22Rv1 (cell line): ENCODE measurements at regions not wholly inside any gene's neighbourhood (a gene's known extent, or its start where the extent isn't known, plus 50 kb on each side); places are given as distances from the start of the nearest gene placed in this dataset.

Experiments used
- H3K27ac ChIP-seq: fragments of 450-650 bp; 2 replicates; pipeline ENCODE4 v1.5.1; 2017
- ZFX ChIP-seq: fragments of 450-650 bp; IDR thresholded peaks from 2 replicates; pipeline ENCODE4 v1.6.1; 2017; ENCODE audit warnings: antibody characterized with exemption, borderline replicate concordance
- TF ChIP-seq, protein P1 (sequence below): fragments of 450-650 bp; IDR thresholded peaks from 2 replicates; pipeline ENCODE4 v1.5.1; 2017; ENCODE audit warnings: mild to moderate bottlenecking

DNA sequence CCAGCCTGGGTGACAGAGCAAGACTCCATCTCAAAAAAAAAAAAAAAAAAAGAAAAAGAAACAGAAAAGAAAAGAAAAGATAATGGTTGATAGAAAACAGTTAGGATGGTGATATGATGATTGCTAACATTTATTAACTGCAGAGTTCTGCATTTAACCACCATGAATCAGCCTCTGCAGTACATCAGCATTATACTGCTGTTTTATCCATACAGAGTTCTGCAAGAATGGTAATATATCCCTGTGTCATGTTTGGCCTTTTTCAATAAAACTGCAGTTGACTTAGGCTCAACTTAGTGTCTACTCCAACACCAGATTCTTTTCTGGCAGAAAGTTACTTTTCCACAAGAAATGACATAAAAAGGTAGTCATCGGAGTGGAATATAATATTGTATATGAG is 62.6 kb downstream of the DUSP6 start:
- H3K27ac ChIP-seq, result no peak overlapping the region
- TF ChIP-seq ZFX, result no peak
- TF ChIP-seq, protein P1, sequence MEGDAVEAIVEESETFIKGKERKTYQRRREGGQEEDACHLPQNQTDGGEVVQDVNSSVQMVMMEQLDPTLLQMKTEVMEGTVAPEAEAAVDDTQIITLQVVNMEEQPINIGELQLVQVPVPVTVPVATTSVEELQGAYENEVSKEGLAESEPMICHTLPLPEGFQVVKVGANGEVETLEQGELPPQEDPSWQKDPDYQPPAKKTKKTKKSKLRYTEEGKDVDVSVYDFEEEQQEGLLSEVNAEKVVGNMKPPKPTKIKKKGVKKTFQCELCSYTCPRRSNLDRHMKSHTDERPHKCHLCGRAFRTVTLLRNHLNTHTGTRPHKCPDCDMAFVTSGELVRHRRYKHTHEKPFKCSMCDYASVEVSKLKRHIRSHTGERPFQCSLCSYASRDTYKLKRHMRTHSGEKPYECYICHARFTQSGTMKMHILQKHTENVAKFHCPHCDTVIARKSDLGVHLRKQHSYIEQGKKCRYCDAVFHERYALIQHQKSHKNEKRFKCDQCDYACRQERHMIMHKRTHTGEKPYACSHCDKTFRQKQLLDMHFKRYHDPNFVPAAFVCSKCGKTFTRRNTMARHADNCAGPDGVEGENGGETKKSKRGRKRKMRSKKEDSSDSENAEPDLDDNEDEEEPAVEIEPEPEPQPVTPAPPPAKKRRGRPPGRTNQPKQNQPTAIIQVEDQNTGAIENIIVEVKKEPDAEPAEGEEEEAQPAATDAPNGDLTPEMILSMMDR, result no peak

DNA sequence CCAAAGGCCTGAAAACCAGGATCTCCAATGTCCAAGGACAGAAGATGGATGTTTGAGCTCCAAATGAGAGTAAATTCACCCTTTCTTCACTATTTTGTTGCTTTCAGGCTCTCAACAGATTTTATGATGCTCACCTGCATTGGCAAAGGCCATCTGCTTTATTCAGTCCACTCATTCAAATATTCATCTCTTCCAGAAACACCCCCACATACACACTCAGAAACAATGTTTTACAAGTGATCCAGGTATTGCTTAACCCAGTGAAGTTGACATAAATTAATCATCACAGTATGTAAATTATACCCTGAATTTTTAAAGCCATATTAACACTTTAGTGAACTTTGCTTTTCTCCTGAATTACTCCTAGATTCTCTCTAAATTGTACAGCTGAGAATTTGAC is 63.3 kb downstream of the DUSP6 start:
- H3K27ac ChIP-seq, result no peak overlapping the region
- TF ChIP-seq, protein P1, result no peak
- no peak for TF ChIP-seq ZFX

DNA sequence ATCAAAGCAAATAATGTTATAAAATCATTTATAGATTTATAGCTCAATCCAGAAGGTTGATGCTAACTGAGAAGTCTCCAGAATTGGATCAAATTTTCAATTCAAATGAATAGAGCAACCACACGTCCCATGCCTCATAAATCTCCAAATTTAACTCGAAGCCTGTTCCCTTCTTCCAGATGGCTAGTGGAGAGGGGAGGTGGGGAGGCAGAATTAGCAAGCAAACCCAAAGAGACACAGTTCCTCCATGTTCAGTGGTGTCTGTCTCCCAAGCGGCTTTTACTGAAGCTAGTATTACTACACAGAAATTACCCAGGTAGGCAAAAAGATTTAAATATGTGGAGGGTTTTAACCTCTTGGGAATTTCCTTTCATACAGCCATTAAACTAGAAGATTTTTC is 65.8 kb downstream of the DUSP6 start:
- TF ChIP-seq, protein P1, result no peak
- no peak for TF ChIP-seq ZFX

DNA sequence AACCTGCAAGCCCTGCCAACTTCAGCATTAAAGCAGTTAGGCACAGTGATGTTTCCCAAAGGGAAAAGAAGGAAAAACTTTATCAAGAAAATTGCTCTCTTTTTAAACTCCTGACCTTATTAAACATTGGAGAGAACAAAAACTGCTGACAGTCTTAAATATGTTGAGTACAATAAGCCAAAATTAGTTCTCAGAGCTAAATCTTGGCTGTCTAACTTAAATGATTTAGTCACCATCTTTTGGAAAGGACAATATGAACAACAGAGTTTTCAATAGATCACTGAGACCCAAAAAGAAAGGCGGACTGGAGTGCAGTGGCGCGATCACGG is 70.8 kb downstream of the DUSP6 start:
- TF ChIP-seq, protein P1, result no peak
- no peak for TF ChIP-seq ZFX
- no peak overlapping the region for H3K27ac ChIP-seq

More for the DNA sequence above, 65.8 kb downstream of the DUSP6 start:
- no peak overlapping the region for H3K27ac ChIP-seq

DNA sequence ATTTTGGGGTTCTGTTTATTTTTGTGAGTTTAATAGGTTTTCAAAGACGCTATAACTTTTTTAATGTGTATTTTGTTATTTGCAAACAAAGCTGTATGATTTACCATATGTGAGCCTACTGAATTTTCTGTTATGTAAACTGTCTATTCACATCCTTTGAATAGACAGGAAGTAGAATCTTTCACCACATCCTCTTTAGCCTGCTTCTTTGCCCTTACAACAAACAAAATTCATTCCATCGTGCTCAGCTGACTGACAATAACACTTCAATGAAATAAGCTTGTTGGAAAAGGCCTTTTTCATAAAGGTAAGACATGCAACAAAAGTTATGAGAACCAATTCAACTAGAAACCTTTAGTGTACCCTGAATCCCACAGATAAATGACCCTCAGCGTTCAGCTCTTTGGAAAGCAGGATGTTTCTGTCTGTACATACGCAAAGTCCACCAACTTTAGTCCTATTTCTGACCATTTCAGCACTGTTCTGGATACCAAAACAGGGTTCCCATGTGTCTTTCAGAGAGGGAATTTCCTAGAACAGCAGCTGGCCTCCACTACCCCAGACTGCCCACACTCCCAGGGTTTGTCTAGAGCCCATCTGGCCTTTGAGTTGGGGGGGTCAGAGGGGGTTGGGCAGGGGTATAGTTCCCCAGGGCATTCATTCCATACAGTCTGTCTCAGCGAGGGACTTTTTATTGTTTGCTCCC is 71.3 kb downstream of the DUSP6 start:
- H3K27ac ChIP-seq, result no peak overlapping the region
- no peak for TF ChIP-seq ZFX
- TF ChIP-seq, protein P1, result no peak

DNA sequence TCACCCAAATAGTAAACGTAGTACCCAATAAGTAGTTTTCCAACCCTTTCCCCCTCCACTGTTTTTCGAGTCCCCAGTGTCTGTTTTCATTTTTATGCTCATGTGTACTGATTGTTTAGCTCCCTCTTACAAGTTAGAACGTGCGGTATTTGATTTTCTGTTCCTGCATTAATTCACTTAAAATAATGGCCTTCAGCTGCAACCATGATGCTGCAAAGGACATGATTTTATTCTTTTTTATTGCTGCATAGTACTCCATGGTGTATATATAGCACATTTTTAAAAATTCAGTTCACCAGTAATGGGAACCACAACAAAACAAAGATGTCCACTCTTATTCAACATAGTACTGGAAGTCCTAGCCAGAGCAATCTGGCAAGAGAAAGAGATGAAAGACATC is 72.8 kb downstream of the DUSP6 start:
- H3K27ac ChIP-seq, result no peak overlapping the region
- no peak for TF ChIP-seq ZFX
- TF ChIP-seq, protein P1, result no peak

DNA sequence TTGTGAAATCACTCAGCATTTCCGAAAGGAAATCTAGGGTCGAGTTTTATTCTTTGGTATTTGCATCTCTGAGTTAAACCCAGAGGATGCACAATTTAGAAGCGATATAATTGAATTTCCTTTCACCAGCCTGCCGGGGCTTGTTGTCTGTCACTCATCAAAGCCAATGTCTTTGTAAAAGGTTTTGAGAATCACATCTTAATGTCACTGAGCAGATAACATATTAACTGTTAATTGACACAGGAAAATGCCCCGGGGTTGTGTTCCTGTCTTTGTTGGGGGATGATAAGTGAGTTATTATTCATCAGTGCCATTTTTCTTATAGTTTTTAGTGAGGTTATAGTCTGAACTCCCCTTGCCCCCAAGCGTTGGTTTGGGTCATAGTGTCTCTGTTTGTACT is 73.4 kb downstream of the DUSP6 start:
- H3K27ac ChIP-seq, result no peak overlapping the region
- TF ChIP-seq, protein P1, result no peak
- TF ChIP-seq ZFX, result no peak
